Stimulated activated CD8-positive, alpha-beta memory T cell treated with anti-CD3 and anti-CD28 coated beads, Interleukin-12 subunit alpha, Interleukin-12 subunit beta, amount 100 ng/mL, for 4 hours (primary cell): ENCODE measurements at regions not wholly inside any gene's neighbourhood (a gene's known extent, or its start where the extent isn't known, plus 50 kb on each side); places are given as distances from the start of the nearest gene placed in this dataset.

Experiments used
- DNase-seq: peaks from one replicate; pipeline ENCODE4 v3.0.0-alpha.2; 2020; ENCODE audit warnings: low read depth

- DNase-seq: no peak
Measured at GRCh38 chr1:38133756-38134155, 87.2 kb upstream of the POU3F1 start.

- DNase-seq: no peak
Measured at GRCh38 chr1:38133304-38133703, 86.7 kb upstream of the POU3F1 start.

DNA sequence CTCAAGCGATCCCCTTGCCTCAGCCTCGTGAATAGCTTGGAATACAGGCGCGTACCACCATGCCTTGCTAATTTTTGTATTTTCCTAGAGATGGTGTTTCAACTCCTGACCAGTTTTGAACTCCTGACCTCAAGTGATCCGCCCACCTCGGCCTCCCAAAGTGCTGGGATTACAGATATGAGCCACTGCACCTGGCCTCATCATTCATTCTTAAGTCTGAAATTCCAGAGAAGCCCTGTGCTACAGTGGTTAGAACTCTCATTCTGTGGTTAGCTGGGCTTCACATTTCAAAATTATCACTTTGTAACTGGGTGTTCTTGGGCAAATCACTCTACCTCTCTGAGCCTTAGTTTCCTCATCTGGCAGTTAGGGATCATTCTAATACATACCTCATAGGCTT lies 86.1 kb upstream of the POU3F1 start:
- no peak for DNase-seq

DNA sequence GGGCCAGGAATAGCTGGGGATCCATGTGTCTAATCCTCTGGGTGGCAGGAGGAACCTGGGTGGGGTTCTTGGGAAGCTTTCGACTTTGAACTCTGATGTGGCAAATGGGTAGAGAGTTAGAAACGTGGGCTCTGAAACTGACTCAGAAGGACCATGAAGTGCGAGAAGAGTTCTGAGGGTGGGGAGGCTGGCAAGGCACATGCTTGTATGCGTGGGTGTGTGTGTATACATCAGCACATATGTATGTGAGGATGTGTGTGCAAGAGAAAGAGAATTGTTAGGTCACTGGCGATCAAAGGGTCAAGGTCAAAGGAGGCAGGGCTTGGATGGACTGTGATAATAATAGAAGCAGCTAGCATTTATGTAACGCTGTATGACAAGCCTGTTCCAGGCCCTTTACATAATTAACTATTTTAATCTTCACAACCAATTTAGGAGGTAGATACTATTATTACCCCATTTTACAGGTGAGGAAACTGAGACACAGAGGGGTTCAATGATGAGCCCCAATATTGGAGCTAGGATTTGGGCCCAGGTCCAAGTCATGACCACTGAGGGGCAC lies 84.5 kb upstream of the POU3F1 start:
- no peak for DNase-seq

DNA sequence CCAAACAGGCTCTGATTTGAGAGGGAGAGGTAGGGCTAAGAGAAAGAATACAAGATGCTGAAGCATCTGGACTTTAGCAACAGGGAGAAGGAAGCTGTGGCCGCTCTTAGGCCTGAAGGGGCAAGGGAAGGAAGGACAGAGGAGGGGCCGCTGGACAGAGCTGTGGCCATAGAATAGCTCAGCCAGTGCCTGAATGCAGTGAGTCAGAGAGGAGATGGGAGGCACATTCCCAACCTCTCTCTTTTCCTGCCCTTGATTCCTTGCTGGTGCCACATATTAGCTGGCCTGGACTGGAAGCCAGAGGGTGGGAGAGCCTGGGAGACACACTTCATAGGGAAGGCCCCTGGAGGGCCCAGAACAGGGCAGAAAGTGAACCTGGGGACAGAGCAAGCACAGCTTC lies 83.4 kb upstream of the POU3F1 start:
- no peak for DNase-seq

- no peak for DNase-seq
Measured at GRCh38 chr1:38129473-38129872, 82.9 kb upstream of the POU3F1 start.

GRCh38 chr1:38128926-38129453 lies 82.4 kb upstream of the POU3F1 start:
- DNase-seq: no peak

- no peak for DNase-seq
Measured at GRCh38 chr1:38128511-38128910, 81.9 kb upstream of the POU3F1 start.

- DNase-seq: no peak
Measured at GRCh38 chr1:38127428-38127827, 80.8 kb upstream of the POU3F1 start.

DNA sequence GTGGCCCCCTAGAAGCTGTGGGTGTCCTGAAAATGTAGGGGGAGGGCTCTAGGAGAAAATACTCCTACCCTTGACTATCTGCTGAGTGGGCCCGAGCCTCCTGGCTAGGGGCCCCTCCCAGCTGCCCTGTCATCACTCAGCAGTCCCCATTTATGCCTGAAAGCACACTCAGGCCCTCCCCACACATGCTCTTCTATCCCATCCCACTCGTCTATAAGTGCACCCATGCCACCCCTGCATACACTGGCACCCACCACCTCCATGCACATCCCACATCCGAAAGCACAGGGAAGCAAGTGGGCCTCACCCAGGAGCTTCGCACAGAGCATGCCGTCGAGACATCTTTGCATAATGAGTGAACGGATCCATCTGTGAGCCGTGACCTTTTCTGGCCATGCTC lies 80.4 kb upstream of the POU3F1 start:
- no peak for DNase-seq

- no peak for DNase-seq
Measured at GRCh38 chr1:38125837-38126520, 79.4 kb upstream of the POU3F1 start.

- no peak for DNase-seq
Measured at GRCh38 chr1:38125016-38125415, 78.4 kb upstream of the POU3F1 start.

GRCh38 chr1:38123356-38124135 lies 77.0 kb upstream of the POU3F1 start:
- DNase-seq: no peak

DNA sequence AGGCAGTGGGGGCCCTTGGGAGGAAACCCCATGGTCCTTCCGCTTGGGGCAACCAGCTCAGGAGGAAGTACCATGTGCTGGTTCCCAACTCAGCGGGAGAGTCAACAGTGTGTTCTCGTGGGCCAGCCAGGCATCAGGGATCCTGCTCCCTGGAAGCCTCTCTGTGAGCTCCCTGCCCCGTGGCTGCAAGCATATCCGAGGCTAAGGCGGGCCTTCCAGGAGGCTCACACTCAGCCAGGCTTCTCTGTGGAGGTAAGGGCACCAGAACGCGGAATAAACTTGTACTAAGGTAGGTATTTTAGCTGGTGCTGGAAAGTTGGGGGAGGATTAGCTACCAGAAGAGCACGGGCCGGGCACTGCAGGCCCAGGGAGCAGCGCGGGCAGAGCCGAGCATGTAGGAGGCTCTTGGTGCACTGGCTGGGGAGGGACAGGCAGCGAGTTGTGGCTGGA lies 74.7 kb upstream of the POU3F1 start:
- DNase-seq: no peak

DNA sequence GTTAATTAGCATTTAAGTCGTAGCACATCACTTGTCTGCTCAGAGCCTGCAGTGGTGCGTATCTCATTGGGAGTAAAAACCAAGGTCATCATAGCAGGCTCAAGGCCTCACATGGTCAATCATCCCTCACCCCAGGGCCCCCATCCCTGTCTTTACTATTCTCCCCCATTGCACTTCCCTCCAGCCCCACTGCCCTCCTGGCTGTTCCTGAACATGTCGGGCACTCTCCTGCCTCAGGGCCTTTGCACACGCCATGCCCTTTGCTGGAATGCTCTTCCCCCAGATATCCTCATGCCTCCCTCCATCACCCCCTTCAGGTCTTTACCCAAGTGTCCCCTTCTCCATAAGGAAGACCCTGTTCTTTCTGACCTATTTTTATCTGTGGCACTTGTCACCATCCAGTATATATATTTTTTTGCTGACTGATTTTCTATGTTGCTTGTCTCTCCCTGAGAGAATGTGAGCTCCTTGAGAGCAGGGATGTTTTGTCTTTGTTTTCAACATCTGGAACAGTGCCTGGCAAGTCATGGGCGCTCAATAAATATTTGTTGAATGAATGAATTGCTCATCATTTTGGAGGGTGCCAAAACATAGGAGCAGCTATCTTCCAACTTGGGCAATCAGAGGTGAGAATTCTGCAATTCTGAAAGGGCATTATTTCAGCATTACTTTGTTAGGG lies 74.1 kb upstream of the POU3F1 start:
- no peak for DNase-seq

- DNase-seq: no peak
Measured at GRCh38 chr1:38118976-38119375, 72.4 kb upstream of the POU3F1 start.

GRCh38 chr1:38117444-38117887 lies 70.9 kb upstream of the POU3F1 start:
- no peak for DNase-seq

GRCh38 chr1:38115682-38116202 lies 69.1 kb upstream of the POU3F1 start:
- DNase-seq: no peak

GRCh38 chr1:38115226-38115625 lies 68.6 kb upstream of the POU3F1 start:
- no peak for DNase-seq

DNA sequence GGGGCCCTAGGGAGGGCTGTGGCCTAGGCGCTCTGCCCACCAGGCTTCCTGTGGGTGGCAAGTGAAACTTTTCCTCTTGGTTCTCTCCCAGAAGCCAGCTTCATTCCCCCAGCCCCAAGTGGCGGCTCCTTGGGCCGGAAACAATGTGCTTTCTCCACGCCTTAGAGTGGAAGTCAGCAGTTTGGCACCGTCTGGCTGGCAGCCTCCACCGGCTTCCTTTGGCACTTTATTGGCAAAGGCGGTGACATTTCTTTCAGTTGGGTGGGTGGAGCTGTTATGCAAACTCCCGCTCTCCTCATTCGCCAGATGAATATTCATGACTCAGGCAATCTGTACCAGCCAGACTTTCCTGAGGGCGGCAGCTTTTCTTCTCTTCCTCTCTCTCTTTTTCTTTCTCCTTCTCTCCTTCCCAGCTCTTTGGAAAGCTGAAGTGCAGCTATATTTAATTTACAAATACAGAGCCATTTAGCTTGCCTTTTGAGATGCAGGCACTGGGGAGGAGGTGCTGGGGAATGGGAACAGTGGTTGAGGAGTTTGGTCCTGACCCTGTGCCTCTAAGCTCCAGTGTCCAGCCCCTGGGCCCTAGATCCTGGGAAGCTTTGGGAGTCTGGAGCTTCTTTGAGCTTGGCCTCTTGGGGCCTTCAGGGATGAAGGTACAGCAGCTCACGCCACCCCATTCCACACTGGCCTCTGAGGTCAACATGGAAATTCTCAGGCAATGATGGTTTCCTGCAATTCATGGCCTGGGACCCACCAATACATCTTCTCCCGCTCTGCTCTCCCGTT lies 67.8 kb upstream of the POU3F1 start:
- DNase-seq: no peak

DNA sequence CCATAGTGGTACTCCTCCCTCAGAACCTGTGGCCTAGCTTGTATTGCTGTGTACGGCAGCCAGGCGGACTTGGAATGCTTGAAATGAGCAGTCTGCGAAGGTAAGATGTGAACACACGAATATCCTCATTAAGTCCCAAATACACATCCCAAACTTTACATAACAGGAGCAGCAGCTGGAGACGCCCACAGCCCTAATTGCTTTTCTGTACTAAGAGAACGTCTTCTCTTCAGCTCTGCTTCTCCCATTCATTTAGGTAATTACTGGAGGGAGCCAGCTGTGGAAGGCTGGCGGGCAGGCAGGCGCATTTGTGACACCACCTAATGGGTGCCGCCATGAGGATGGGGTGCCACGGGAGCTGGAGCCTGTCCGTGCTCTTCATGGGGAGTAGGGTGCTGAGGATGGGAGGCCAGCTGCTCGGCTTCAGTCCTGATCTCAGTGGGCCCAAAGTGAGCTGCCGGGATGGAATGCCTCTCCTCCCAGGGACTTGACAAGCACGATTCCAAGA lies 66.6 kb upstream of the POU3F1 start:
- no peak for DNase-seq
